ENCODE measurements at regions not wholly inside any gene's neighbourhood (a gene's known extent, or its start where the extent isn't known, plus 50 kb on each side); places are given as distances from the start of the nearest gene placed in this dataset.
"Not testable (repeated sequence)": the region's sequence is repeated elsewhere in the genome, so short reads cannot be mapped to it uniquely, and the experiment has no call there.

DNA sequence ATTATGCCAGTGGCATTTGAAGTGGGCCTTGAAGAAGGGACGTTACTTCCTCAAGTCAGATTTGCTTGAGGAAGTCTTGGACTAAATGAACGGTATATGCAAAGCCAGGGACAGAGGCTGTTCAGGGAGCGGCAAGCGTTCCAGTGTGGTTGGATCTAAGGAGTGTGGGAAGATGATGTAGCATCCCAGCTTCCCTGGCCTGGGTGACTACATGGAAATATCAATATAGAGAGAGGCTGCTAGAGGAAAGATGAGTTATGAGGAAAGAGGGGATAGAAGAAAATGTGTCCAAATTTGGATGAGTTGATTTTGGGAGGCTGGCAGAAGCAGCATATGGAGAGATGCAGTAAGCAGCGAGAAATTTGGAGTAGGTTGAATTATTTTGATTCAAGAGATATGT lies 432.5 kb upstream of the TENM3 start:
- Mint-ChIP-seq H3K27me3 (ENCODE audit: unreplicated experiment) (no peaks in the 10 kb centered on the region), H3K4me1 (ENCODE audit: unreplicated experiment) (peaks cover 2% of the 10 kb centered on the region), H3K36me3 (ENCODE audit: low read depth, unreplicated experiment) (no peaks in the 10 kb centered on the region), H3K9me3 (ENCODE audit: unreplicated experiment) (no peaks in the 10 kb centered on the region), H3K27ac (ENCODE audit: unreplicated experiment) (no peak overlapping the region), H3K4me3 (ENCODE audit: unreplicated experiment) (no peak overlapping the region)
- TF ChIP-seq, protein P1, sequence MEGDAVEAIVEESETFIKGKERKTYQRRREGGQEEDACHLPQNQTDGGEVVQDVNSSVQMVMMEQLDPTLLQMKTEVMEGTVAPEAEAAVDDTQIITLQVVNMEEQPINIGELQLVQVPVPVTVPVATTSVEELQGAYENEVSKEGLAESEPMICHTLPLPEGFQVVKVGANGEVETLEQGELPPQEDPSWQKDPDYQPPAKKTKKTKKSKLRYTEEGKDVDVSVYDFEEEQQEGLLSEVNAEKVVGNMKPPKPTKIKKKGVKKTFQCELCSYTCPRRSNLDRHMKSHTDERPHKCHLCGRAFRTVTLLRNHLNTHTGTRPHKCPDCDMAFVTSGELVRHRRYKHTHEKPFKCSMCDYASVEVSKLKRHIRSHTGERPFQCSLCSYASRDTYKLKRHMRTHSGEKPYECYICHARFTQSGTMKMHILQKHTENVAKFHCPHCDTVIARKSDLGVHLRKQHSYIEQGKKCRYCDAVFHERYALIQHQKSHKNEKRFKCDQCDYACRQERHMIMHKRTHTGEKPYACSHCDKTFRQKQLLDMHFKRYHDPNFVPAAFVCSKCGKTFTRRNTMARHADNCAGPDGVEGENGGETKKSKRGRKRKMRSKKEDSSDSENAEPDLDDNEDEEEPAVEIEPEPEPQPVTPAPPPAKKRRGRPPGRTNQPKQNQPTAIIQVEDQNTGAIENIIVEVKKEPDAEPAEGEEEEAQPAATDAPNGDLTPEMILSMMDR (IDR thresholded peaks at IDR 0.05; ENCODE audit: unreplicated experiment) = no peak
- no peak for DNase-seq (ENCODE audit: low spot score)

DNA sequence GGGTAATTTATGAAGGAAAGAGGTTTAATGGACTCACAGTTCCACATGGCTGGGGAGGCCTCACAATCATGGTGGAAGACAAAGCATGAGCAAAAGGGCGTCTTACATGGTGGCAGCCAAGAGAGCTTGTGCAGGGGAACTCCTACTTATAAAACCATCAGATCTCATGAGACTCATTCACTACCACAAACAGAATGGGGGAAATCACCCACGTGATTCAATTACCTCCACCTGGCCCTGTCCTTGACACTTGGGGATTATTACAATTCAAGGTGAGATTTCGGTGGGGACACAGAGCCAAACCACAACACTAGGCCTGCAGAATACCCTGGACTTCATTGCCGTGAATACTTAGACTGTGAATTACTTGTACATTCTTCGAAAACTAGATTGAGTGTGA lies 431.7 kb upstream of the TENM3 start:
- H3K27me3 Mint-ChIP-seq (ENCODE audit: unreplicated experiment); H3K27ac Mint-ChIP-seq (ENCODE audit: unreplicated experiment); H3K4me1 Mint-ChIP-seq (ENCODE audit: unreplicated experiment); H3K36me3 Mint-ChIP-seq (ENCODE audit: low read depth, unreplicated experiment); H3K9me3 Mint-ChIP-seq (ENCODE audit: unreplicated experiment); DNase-seq (ENCODE audit: low spot score); H3K4me3 Mint-ChIP-seq (ENCODE audit: unreplicated experiment): not testable (repeated sequence)

DNA sequence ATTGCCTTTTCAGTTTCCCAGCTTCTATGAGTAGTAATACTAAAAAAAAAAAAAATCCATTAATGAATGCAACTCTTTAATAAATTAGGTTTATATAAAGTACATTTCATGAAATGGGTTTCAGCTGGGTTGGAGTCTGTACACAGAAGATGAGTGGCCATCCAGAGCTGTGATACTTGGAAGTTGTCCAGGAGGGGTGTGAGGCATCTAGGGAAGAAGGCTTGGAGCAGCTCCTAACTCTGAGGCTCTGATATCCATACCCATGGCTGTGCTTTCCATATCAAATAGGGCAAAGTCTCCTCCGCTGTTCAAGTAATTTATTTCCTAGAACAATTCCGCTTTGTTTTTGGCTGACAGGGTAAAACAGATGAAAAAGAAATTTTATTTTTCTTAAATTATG lies 423.3 kb upstream of the TENM3 start:
- no peak overlapping the region for H3K27ac Mint-ChIP-seq (ENCODE audit: unreplicated experiment)
- no peak for DNase-seq (ENCODE audit: low spot score)
- TF ChIP-seq, protein P1 (IDR thresholded peaks at IDR 0.05; ENCODE audit: unreplicated experiment) = no peak
- no peak overlapping the region for H3K4me3 Mint-ChIP-seq (ENCODE audit: unreplicated experiment)
- peaks cover 6% of the 10 kb centered on the region for H3K4me1 Mint-ChIP-seq (ENCODE audit: unreplicated experiment)
- peaks cover 4% of the 10 kb centered on the region for H3K36me3 Mint-ChIP-seq (ENCODE audit: low read depth, unreplicated experiment)
- H3K9me3 Mint-ChIP-seq (ENCODE audit: unreplicated experiment) = no peaks in the 10 kb centered on the region
- peaks cover 2% of the 10 kb centered on the region for H3K27me3 Mint-ChIP-seq (ENCODE audit: unreplicated experiment)

DNA sequence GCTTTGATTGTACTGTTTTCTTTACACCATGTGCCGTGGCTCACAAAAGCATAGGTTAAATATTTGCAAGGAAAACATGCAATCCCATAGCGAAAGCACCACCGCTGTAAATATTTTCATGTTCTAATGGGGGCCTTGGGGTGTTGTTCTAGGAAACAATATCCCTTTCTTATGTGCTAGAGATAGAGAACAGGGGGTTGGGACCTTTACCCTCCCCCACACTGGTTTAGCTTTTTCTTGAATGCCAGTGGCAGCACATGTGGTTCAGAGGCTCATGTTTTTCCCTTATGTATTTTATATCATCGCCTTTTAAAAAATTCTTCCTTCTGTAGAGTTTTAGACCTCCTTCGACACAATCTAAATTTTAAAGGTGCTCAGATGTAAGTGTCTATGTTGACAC lies 422.6 kb upstream of the TENM3 start:
- no peak for DNase-seq (ENCODE audit: low spot score)
- no peak overlapping the region for H3K27ac Mint-ChIP-seq (ENCODE audit: unreplicated experiment)

DNA sequence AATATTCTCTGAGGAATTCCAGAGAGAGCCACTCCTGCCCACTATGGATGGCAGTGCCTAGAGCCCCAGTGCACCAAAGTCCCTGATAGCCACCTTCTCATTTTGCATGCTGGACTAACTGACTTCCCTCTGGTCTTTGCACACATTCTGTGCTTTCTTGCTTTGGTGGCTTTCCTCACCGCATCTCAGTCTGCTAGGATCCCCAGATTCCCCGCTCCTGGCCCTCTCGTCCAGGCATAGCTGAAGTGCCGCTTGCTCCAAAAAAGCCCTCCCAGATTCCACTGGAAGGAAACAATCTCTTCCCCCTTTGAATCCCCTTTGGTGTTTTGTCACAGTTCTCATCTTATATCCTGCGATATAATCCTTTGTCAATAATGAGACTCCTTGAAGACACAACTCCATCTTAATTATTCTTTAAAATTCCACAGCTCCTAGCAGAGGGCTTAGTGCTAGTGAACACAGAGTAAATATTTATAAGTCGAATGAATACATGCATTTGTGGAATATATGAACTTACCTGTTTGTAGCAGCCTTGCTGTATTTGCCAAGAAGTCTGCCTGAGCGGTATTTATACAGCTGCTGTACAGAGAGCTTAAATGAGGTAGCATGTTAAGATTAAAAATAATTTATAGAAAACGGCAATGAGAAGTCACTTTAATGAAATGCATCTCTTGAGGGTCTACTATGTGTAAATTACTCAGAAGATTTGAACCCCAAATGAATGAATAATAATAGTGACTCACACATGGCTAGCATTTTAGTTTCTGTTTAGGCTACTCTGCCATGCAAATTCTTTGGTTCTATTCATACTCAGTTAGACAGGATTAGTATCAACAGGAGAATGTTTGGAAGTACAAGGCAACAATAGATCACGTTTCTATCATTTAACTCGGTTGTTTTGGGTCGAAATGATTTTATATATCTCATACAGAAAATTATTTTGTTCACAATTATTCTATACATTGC lies 421.9 kb upstream of the TENM3 start:
- TF ChIP-seq, protein P1 (IDR thresholded peaks at IDR 0.05; ENCODE audit: unreplicated experiment) = no peak
- no peak overlapping the region for H3K27ac Mint-ChIP-seq (ENCODE audit: unreplicated experiment)
- DNase-seq (ENCODE audit: low spot score) = no peak
- H3K36me3 Mint-ChIP-seq (ENCODE audit: low read depth, unreplicated experiment) = peaks cover 4% of the 10 kb centered on the region
- H3K4me1 Mint-ChIP-seq (ENCODE audit: unreplicated experiment) = peaks cover 6% of the 10 kb centered on the region
- no peak overlapping the region for H3K4me3 Mint-ChIP-seq (ENCODE audit: unreplicated experiment)
- no peaks in the 10 kb centered on the region for H3K9me3 Mint-ChIP-seq (ENCODE audit: unreplicated experiment)
- no peaks in the 10 kb centered on the region for H3K27me3 Mint-ChIP-seq (ENCODE audit: unreplicated experiment)

More for the DNA sequence above, 422.6 kb upstream of the TENM3 start:
- TF ChIP-seq, protein P1 (IDR thresholded peaks at IDR 0.05; ENCODE audit: unreplicated experiment) = no peak
- peaks cover 6% of the 10 kb centered on the region for H3K4me1 Mint-ChIP-seq (ENCODE audit: unreplicated experiment)
- peaks cover 4% of the 10 kb centered on the region for H3K36me3 Mint-ChIP-seq (ENCODE audit: low read depth, unreplicated experiment)
- H3K4me3 Mint-ChIP-seq (ENCODE audit: unreplicated experiment) = no peak overlapping the region
- H3K27me3 Mint-ChIP-seq (ENCODE audit: unreplicated experiment) = peaks cover 2% of the 10 kb centered on the region
- no peaks in the 10 kb centered on the region for H3K9me3 Mint-ChIP-seq (ENCODE audit: unreplicated experiment)

Measured in endothelial cell (in vitro differentiated cells).